ENCODE measurements at regions not wholly inside any gene's neighbourhood (a gene's known extent, or its start where the extent isn't known, plus 50 kb on each side); places are given as distances from the start of the nearest gene placed in this dataset.

DNA sequence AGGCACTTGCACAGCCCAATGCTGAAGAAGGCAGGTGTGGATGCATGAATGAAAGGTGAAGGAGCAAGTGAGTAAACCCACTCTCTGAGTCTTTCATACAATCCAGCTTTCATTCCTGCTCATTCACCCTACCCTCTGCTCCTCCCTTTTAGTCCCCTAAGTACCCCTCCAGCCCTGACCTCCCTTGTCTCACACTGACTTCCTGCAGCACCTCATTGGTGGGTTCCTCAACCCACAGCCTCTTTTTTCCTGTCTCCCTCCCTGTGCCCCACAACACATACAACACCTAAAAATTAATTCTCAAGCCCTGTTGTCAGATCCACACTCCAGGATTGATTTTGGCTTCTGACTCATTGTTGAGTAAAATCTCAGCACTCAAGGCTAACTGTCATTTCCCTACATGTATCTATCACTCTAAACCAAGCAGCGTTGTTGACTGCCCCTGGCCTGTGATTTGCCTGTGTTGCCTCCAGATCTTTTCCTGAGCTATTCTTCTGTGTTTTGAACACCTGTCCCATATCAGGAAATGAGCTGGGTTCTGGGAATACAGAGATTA lies 177.3 kb upstream of the SERP2 start:
- TF ChIP-seq, protein P1, sequence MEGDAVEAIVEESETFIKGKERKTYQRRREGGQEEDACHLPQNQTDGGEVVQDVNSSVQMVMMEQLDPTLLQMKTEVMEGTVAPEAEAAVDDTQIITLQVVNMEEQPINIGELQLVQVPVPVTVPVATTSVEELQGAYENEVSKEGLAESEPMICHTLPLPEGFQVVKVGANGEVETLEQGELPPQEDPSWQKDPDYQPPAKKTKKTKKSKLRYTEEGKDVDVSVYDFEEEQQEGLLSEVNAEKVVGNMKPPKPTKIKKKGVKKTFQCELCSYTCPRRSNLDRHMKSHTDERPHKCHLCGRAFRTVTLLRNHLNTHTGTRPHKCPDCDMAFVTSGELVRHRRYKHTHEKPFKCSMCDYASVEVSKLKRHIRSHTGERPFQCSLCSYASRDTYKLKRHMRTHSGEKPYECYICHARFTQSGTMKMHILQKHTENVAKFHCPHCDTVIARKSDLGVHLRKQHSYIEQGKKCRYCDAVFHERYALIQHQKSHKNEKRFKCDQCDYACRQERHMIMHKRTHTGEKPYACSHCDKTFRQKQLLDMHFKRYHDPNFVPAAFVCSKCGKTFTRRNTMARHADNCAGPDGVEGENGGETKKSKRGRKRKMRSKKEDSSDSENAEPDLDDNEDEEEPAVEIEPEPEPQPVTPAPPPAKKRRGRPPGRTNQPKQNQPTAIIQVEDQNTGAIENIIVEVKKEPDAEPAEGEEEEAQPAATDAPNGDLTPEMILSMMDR (conservative IDR thresholded peaks at IDR 0.05) = no peak
- no CpG with 5 or more reads among the region's 1 CpG for WGBS (ENCODE audit: extremely low coverage, insufficient read length, low lambda C conversion rate)
- Histone ChIP-seq H3K4me1 (ENCODE audit: insufficient read depth, low read length) (no peaks in the 10 kb centered on the region), H3K14ac (ENCODE audit: insufficient read depth, low read length) (no peak overlapping the region), H2BK15ac (ENCODE audit: low read depth, low read length) (no peak overlapping the region), H3K4me2 (ENCODE audit: insufficient read depth, insufficient read length, low read length) (no peak overlapping the region), H3K27me3 (ENCODE audit: insufficient read depth, low read length) (no peaks in the 10 kb centered on the region), H3K18ac (ENCODE audit: insufficient read length, low read depth, low read length) (no peak overlapping the region), H3K23ac (ENCODE audit: insufficient read length, low read depth, low read length) (no peak overlapping the region), H2AK5ac (ENCODE audit: insufficient read length, low read length) (no peak overlapping the region), H3K56ac (ENCODE audit: insufficient read length, low read depth, low read length) (no peak overlapping the region), H3K4ac (ENCODE audit: low read depth, low read length) (no peak overlapping the region), H2BK20ac (ENCODE audit: low read depth, low read length, poor library complexity, severe bottlenecking) (no peak overlapping the region), H4K5ac (ENCODE audit: insufficient read length, low read depth, low read length) (no peak overlapping the region), H4K20me1 (ENCODE audit: control insufficient read depth, insufficient read depth, insufficient read length) (no peaks in the 10 kb centered on the region), H3K27ac (ENCODE audit: insufficient read length, low read depth, low read length) (no peak overlapping the region), H3K9ac (ENCODE audit: extremely low read depth, insufficient read length, low read length) (no peak overlapping the region), H3K23me2 (ENCODE audit: insufficient read length, low read depth, low read length, poor library complexity, severe bottlenecking) (no peaks in the 10 kb centered on the region), H4K91ac (ENCODE audit: insufficient read length, low read depth, low read length) (no peak overlapping the region), H3K9me3 (ENCODE audit: control insufficient read depth, low read depth, low read length) (no peaks in the 10 kb centered on the region), H3T11ph (ENCODE audit: low read length) (no peak overlapping the region), H2BK12ac (ENCODE audit: insufficient read length, low read depth, low read length) (no peak overlapping the region), H3K79me2 (ENCODE audit: insufficient read depth, low read length) (no peaks in the 10 kb centered on the region), H2BK120ac (ENCODE audit: low read depth, low read length, poor library complexity, severe bottlenecking) (no peak overlapping the region), H3K79me1 (ENCODE audit: insufficient read depth, low read depth, low read length, poor library complexity, severe bottlenecking) (no peaks in the 10 kb centered on the region), H2AFZ (ENCODE audit: low read length) (no peak overlapping the region), H2BK5ac (ENCODE audit: insufficient read length, low read length) (no peak overlapping the region), H4K8ac (replicated peaks; ENCODE audit: insufficient read length, low read depth, low read length) (no peak overlapping the region)
- no peak overlapping the region for H3K4me3 Mint-ChIP-seq
- H3K9me3 Mint-ChIP-seq = no peaks in the 10 kb centered on the region
- peaks cover 0 to under 1% of the 10 kb centered on the region in 2 experiments; a peak in 3 of 4 replicates for H3K4me1 Mint-ChIP-seq
- H3K27me3 Mint-ChIP-seq (ENCODE audit: low read depth) = peaks cover 8% of the 10 kb centered on the region
- DNase-seq = no peak
- H3K27ac Mint-ChIP-seq = no peak overlapping the region
- H3K36me3 Mint-ChIP-seq (ENCODE audit: insufficient read depth in 1 of 3, low read depth in 3 of 3) = no peaks in the 10 kb centered on the region

All from H9 (cell line).